Activated naive CD4-positive, alpha-beta T cell treated with Interleukin-2 at 50 U/mL for 16 hours (primary cell): ENCODE measurements at regions not wholly inside any gene's neighbourhood (a gene's known extent, or its start where the extent isn't known, plus 50 kb on each side); places are given as distances from the start of the nearest gene placed in this dataset.
"Not testable (repeated sequence)": the region's sequence is repeated elsewhere in the genome, so short reads cannot be mapped to it uniquely, and the experiment has no call there.

ENCODE experiments used
- DNase-seq: peaks from one replicate; pipeline ENCODE4 v3.0.0-alpha.2; 2020

GRCh38 chr6:19892260-19892659 is 55.1 kb downstream of the ID4 start:
- DNase-seq: no peak

GRCh38 chr6:19895866-19896692 is 58.9 kb downstream of the ID4 start:
- no peak for DNase-seq

GRCh38 chr6:19896693-19897010 is 59.5 kb downstream of the ID4 start:
- DNase-seq: no peak

GRCh38 chr6:19898141-19898740 is 61.1 kb downstream of the ID4 start:
- no peak for DNase-seq

- DNase-seq: no peak
Measured at GRCh38 chr6:19902201-19902600, 65.0 kb downstream of the ID4 start.

GRCh38 chr6:19904408-19904807 is 67.2 kb downstream of the ID4 start:
- DNase-seq: not testable (repeated sequence)

- DNase-seq: no peak
Measured at GRCh38 chr6:19905584-19905983, 68.4 kb downstream of the ID4 start.

- DNase-seq: no peak
Measured at GRCh38 chr6:19906171-19906570, 69.0 kb downstream of the ID4 start.

- no peak for DNase-seq
Measured at GRCh38 chr6:19911223-19911622, 74.1 kb downstream of the ID4 start.

GRCh38 chr6:19918436-19918835 is 81.3 kb downstream of the ID4 start:
- no peak for DNase-seq

- DNase-seq: no peak
Measured at GRCh38 chr6:19921786-19922185, 84.6 kb downstream of the ID4 start.

- DNase-seq: no peak
Measured at GRCh38 chr6:19925533-19925932, 88.4 kb downstream of the ID4 start.

GRCh38 chr6:19928461-19928860 is 91.3 kb downstream of the ID4 start:
- no peak for DNase-seq

GRCh38 chr6:19929312-19929711 is 92.1 kb downstream of the ID4 start:
- no peak for DNase-seq

GRCh38 chr6:19934996-19935591 is 97.9 kb downstream of the ID4 start:
- DNase-seq: no peak

GRCh38 chr6:19939321-19939720 is 102.2 kb downstream of the ID4 start:
- not testable (repeated sequence) for DNase-seq

GRCh38 chr6:19939926-19940325 is 102.8 kb downstream of the ID4 start:
- not testable (repeated sequence) for DNase-seq

GRCh38 chr6:19943042-19943441 is 105.9 kb downstream of the ID4 start:
- no peak for DNase-seq

- no peak for DNase-seq
Measured at GRCh38 chr6:19945843-19946358, 108.7 kb downstream of the ID4 start.

GRCh38 chr6:19949155-19949554 is 112.0 kb downstream of the ID4 start:
- no peak for DNase-seq

- no peak for DNase-seq
Measured at GRCh38 chr6:19964115-19964514, 126.9 kb downstream of the ID4 start.

GRCh38 chr6:19968201-19968600 is 131.0 kb downstream of the ID4 start:
- no peak for DNase-seq

- no peak for DNase-seq
Measured at GRCh38 chr6:19972221-19972620, 135.1 kb downstream of the ID4 start.
